NOMO-1 (cell line): ENCODE measurements at regions not wholly inside any gene's neighbourhood (a gene's known extent, or its start where the extent isn't known, plus 50 kb on each side); places are given as distances from the start of the nearest gene placed in this dataset.
A peak's percentile ranks its signal among the peaks of the same experiment; 100 is the strongest.

ENCODE experiments used
- DNase-seq, 2 experiments: peaks; one replicate each; lab custom pipeline; 2025; ENCODE audit not compliant: unreplicated experiment in 2 of 2; lab: John Stamatoyannopoulos, UW

GRCh38 chr18:42137693-42138375, 182.8 kb downstream of the PIK3C3 start:
- no peak for DNase-seq

- no peak for DNase-seq
Observed at GRCh38 chr18:42141439-42141838, 186.4 kb downstream of the PIK3C3 start.

GRCh38 chr18:42155024-42155423, 200.0 kb downstream of the PIK3C3 start:
- DNase-seq: no peak

- DNase-seq: no peak
Observed at GRCh38 chr18:42156281-42156680, 201.2 kb downstream of the PIK3C3 start.

GRCh38 chr18:42157420-42157819, 202.4 kb downstream of the PIK3C3 start:
- DNase-seq: no peak

- DNase-seq: no peak
Observed at GRCh38 chr18:42157878-42158277, 202.8 kb downstream of the PIK3C3 start.

- no peak for DNase-seq
Observed at GRCh38 chr18:42159146-42159545, 204.1 kb downstream of the PIK3C3 start.

GRCh38 chr18:42163321-42163720, 208.3 kb downstream of the PIK3C3 start:
- DNase-seq: no peak

GRCh38 chr18:42164556-42164955, 209.5 kb downstream of the PIK3C3 start:
- no peak for DNase-seq

GRCh38 chr18:42165922-42166513, 211.0 kb downstream of the PIK3C3 start:
- DNase-seq: no peak

GRCh38 chr18:42168487-42168886, 213.5 kb downstream of the PIK3C3 start:
- DNase-seq: no peak

- DNase-seq: no peak
Observed at GRCh38 chr18:42168907-42169306, 213.9 kb downstream of the PIK3C3 start.

GRCh38 chr18:42174909-42175308, 219.9 kb downstream of the PIK3C3 start:
- DNase-seq: peak; percentile 34 to 65

GRCh38 chr18:42176599-42176998, 221.6 kb downstream of the PIK3C3 start:
- no peak for DNase-seq

- no peak for DNase-seq
Observed at GRCh38 chr18:42177390-42177789, 222.4 kb downstream of the PIK3C3 start.

- no peak for DNase-seq
Observed at GRCh38 chr18:42178376-42179080, 223.5 kb downstream of the PIK3C3 start.

GRCh38 chr18:42179542-42180121, 224.6 kb downstream of the PIK3C3 start:
- DNase-seq: no peak

GRCh38 chr18:42181474-42181873, 226.4 kb downstream of the PIK3C3 start:
- no peak for DNase-seq

- no peak for DNase-seq
Observed at GRCh38 chr18:42182728-42183700, 228.0 kb downstream of the PIK3C3 start.

GRCh38 chr18:42183746-42184145, 228.7 kb downstream of the PIK3C3 start:
- DNase-seq: no peak
